ENCODE measurements at regions not wholly inside any gene's neighbourhood (a gene's known extent, or its start where the extent isn't known, plus 50 kb on each side); places are given as distances from the start of the nearest gene placed in this dataset.

- DNase-seq (ENCODE audit: extremely low read depth in 1 of 2, low read depth in 1 of 2): no peak
These were observed 90.0 kb upstream of the SLC35B3 start for GRCh38 chr6:8525370-8525769.

- no peak for DNase-seq (ENCODE audit: extremely low read depth in 1 of 2, low read depth in 1 of 2)
These were observed 77.8 kb upstream of the SLC35B3 start for GRCh38 chr6:8513174-8513573.

- no peak for DNase-seq (ENCODE audit: extremely low read depth in 1 of 2, low read depth in 1 of 2)
These were observed 71.9 kb upstream of the SLC35B3 start for GRCh38 chr6:8507286-8507685.

GRCh38 chr6:8506126-8506525, 70.8 kb upstream of the SLC35B3 start:
- no peak for DNase-seq (ENCODE audit: extremely low read depth in 1 of 2, low read depth in 1 of 2)

GRCh38 chr6:8499540-8499939, 64.2 kb upstream of the SLC35B3 start:
- DNase-seq (ENCODE audit: extremely low read depth in 1 of 2, low read depth in 1 of 2): no peak

GRCh38 chr6:8494730-8495129, 59.4 kb upstream of the SLC35B3 start:
- no peak for DNase-seq (ENCODE audit: extremely low read depth in 1 of 2, low read depth in 1 of 2)

GRCh38 chr6:8492536-8493133, 57.3 kb upstream of the SLC35B3 start:
- DNase-seq (ENCODE audit: extremely low read depth in 1 of 2, low read depth in 1 of 2): no peak
